ENCODE measurements at regions not wholly inside any gene's neighbourhood (a gene's known extent, or its start where the extent isn't known, plus 50 kb on each side); places are given as distances from the start of the nearest gene placed in this dataset.

DNA sequence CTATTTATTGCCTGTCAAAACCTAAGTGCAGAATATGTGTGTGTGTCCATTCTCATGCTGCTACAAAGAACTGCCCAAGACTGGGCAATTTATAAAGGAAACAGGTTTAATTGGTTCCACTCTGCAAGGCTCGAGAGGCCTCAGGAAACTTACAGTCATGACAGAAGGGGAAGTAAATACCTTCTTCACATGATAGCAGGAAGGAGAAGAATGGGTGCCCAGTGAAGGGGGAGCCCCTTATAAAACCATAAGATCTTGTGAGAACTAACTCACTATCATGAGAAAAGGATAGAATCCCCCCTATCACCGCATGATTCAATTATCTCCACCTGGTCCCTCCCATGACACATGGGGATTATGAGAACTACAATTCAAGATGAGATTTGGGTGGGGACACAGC is 300.7 kb upstream of the SNX7 start:
- DNase-seq (ENCODE audit: extremely low read depth, low read depth): no peak
- TF ChIP-seq, protein P1, sequence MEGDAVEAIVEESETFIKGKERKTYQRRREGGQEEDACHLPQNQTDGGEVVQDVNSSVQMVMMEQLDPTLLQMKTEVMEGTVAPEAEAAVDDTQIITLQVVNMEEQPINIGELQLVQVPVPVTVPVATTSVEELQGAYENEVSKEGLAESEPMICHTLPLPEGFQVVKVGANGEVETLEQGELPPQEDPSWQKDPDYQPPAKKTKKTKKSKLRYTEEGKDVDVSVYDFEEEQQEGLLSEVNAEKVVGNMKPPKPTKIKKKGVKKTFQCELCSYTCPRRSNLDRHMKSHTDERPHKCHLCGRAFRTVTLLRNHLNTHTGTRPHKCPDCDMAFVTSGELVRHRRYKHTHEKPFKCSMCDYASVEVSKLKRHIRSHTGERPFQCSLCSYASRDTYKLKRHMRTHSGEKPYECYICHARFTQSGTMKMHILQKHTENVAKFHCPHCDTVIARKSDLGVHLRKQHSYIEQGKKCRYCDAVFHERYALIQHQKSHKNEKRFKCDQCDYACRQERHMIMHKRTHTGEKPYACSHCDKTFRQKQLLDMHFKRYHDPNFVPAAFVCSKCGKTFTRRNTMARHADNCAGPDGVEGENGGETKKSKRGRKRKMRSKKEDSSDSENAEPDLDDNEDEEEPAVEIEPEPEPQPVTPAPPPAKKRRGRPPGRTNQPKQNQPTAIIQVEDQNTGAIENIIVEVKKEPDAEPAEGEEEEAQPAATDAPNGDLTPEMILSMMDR (IDR thresholded peaks at IDR 0.05; ENCODE audit: low read depth, low read length): no peak

DNA sequence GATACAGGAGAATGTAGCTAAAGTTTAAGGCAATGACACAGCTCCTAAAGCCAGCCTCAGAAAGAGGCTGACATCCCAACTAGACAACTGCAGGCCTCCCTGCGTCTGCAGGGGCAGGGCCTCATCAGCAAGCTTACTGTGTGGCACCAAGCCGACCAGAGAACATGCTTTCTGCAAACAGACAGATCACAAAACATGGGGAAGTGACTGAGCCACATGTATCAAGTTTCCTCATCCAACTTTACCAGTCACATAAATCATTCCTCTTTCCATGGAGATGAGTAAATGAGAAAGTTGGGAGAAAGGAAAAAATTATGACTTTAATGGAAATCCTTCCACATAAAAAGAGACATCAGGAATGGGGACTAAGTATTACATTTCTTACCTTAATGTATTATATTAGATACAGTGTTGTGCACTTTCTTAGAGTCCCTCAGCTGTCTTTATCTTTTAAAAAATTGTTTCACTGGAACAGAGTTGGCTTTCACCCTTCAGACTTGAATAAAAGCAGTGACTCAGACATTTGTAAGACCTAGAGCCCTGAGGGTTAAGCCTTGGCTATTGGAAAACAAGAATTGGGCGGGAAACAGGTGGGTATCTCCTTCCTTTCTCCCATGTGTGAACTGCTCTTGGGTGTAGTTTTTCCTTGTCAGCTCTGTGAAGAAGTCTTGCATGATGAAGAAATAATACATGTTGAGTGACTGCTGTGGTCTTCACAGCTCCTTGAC is 305.7 kb upstream of the SNX7 start:
- TF ChIP-seq, protein P1 (IDR thresholded peaks at IDR 0.05; ENCODE audit: low read depth, low read length): no peak
- DNase-seq (ENCODE audit: extremely low read depth, low read depth): no peak

DNA sequence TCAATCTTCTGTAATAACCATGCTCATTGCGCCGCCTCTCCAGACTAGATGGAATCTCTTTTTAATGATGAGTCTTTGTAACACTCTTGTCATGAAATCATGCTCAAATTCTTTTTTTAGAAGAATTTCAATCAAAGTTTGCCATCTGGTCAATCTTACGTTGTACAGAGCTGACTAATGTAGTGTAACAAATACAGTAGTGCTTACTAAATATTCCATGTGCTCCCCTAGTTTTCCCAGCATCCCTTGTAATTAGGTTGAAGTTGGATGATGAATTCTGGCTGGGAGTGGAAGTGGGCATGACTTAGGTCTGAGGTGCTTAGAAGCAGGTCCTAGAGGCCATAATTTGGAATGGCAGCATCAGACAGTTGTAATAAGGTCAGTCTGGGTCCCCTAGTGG is 309.1 kb upstream of the SNX7 start:
- TF ChIP-seq, protein P1 (IDR thresholded peaks at IDR 0.05; ENCODE audit: low read depth, low read length): no peak
- DNase-seq (ENCODE audit: extremely low read depth, low read depth): no peak

DNA sequence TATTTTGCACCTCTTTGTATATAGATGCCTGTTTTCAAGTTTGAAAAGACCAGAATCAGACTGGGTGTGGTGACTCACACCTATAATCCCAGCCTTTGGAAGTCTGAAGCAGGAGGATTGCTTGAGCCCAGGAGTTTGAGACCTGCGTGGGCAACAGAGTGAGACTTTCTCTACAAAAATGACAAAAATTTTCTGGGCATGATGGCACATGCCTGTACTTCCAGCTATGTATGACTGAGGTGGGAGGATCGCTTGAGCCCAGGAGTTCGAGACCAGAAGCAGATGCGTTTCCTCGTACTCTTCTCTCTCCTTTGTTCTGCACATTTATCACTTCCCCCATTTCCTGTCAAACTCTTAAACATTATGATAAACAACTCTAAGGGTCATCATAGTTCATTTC is 310.0 kb upstream of the SNX7 start:
- TF ChIP-seq, protein P1 (IDR thresholded peaks at IDR 0.05; ENCODE audit: low read depth, low read length): no peak
- no peak for DNase-seq (ENCODE audit: extremely low read depth, low read depth)

DNA sequence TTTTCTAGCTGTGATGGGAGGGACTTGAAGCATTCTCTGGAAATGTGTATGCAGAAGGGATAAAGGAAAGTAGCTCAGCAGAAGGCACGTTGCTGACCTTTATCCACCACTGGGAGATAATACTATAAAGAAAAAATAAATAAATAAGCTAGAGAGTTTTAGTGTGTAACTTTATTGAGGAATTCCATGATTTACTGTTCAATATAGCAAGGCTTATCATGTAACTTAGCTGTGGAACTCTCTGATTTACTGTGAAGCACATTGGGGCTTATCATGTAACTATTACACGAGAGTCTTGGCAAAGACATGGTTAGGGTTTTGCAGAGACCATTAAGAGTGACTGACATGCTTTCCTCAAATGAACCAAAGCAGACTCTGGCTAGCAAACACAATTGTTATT is 316.1 kb upstream of the SNX7 start:
- TF ChIP-seq, protein P1 (IDR thresholded peaks at IDR 0.05; ENCODE audit: low read depth, low read length): no peak

DNA sequence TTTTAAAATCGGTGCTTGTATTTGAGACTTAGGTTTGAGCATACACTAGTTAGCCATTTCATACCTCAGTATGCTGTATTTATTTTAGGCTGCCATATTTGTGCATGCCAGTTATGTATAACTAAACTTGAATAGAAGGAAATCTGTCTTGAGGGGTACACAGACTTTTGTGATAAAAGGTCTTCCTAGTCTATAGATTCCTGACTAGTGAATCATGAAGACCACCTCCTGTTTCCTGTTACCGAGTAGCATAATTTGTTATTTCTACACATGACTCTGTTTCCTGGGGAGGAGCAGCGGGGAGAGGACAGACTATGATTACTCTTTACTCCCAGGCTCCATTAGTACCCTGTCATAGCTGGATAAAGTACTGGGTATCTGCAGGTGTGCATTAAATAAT is 316.8 kb upstream of the SNX7 start:
- no peak for DNase-seq (ENCODE audit: extremely low read depth, low read depth)
- TF ChIP-seq, protein P1 (IDR thresholded peaks at IDR 0.05; ENCODE audit: low read depth, low read length): no peak

More for the DNA sequence above, 316.1 kb upstream of the SNX7 start:
- no peak for DNase-seq (ENCODE audit: extremely low read depth, low read depth)

DNA sequence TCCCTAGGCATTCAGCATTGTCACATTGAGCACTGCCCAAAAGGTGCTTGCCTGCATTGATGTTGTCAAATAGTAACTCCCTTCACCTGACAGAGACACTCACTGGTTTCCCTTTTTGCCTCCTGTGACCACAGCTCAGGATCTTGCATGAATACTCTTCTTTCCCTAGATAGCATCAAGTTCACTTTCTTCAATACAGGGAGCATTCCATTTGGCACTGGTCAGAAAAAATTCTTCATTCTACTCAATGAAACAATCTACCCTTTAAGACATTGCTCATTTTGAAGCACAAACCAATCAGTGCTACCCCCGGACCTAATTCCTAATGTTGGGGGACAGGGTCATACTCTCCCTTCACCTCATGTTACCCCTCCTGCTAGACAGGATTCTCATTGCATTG is 319.0 kb upstream of the SNX7 start:
- DNase-seq (ENCODE audit: extremely low read depth, low read depth): no peak
- TF ChIP-seq, protein P1 (IDR thresholded peaks at IDR 0.05; ENCODE audit: low read depth, low read length): no peak
